ENCODE measurements at regions not wholly inside any gene's neighbourhood (a gene's known extent, or its start where the extent isn't known, plus 50 kb on each side); places are given as distances from the start of the nearest gene placed in this dataset.

DNA sequence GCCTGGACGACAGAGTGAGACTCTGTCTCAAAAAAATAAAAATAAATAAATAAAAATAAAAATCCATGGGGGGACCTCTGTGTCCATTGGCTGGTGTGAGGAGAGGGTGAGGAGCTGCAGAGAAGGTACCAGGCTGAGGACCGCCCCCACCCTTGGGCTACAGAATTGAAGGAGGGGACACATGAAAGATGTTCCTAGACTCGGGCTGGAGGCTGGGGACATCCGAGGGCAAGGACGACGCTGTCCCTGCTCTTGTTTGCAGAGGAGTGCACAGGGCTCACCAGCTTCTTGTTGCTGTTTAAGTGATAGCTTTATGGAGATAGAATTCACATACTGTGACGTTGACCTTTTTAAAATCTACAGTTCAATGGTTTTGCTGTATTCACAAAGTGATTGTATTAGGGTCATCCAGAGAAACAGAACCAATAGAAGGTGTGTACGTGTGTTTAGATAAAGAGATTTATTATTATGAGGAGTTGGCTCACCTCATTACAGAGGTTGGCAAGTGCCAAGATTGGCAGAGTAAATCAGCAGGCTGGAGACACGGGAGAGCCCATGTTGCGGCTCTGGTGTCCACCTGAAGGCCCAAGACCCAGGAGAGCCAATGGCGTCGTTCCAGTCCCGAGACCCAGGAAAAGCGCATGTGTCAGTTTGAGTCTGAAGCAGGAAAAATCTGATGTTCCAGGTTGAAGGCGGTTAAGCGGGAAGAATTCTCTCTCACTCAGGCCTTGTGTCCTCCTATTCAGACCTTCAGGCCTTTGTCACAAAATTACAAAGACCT lies 320.7 kb downstream of the SEC14L1 start:
- Mint-ChIP-seq H3K4me1 (peaks cover 67% of the 10 kb centered on the region), H3K36me3 (ENCODE audit: low read depth) (peaks cover 5% of the 10 kb centered on the region), H3K4me3 (peak overlapping the region; percentile 76)

DNA sequence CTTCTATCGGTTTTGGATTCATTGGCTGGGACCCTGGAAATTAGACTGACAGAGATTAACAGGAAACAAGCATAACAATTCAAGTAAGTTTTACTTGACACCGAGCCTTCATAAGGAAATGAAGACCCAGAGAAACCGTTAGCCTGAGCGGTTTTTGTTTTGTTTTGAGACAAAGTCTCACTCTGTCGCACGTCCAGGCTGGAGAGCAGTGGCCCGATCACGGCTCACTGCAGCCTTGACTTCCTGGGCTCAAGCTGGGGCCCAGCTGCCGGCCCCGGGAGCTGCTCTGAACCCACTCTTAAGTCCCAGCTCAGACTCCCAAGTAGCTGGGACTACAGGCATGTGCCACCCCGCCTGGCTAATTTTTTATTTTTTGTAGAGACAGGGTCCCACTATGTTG lies 321.3 kb downstream of the SEC14L1 start:
- Mint-ChIP-seq H3K27ac (ENCODE audit: unreplicated experiment) (peak overlapping the region; percentile 92), H3K4me3 (peak overlapping the region; percentile 76), H3K4me1 (peaks cover 74% of the 10 kb centered on the region), H3K27me3 (ENCODE audit: low read depth) (peaks cover 4% of the 10 kb centered on the region), H3K9me3 (no peaks in the 10 kb centered on the region), H3K36me3 (ENCODE audit: low read depth) (peaks cover 5% of the 10 kb centered on the region)
- TF ChIP-seq, protein P1, sequence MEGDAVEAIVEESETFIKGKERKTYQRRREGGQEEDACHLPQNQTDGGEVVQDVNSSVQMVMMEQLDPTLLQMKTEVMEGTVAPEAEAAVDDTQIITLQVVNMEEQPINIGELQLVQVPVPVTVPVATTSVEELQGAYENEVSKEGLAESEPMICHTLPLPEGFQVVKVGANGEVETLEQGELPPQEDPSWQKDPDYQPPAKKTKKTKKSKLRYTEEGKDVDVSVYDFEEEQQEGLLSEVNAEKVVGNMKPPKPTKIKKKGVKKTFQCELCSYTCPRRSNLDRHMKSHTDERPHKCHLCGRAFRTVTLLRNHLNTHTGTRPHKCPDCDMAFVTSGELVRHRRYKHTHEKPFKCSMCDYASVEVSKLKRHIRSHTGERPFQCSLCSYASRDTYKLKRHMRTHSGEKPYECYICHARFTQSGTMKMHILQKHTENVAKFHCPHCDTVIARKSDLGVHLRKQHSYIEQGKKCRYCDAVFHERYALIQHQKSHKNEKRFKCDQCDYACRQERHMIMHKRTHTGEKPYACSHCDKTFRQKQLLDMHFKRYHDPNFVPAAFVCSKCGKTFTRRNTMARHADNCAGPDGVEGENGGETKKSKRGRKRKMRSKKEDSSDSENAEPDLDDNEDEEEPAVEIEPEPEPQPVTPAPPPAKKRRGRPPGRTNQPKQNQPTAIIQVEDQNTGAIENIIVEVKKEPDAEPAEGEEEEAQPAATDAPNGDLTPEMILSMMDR (conservative IDR thresholded peaks at IDR 0.05), result no peak
- DNase-seq (ENCODE audit: low read depth, low spot score), result no peak

More for the DNA sequence above, 320.7 kb downstream of the SEC14L1 start:
- H3K27ac Mint-ChIP-seq (ENCODE audit: unreplicated experiment), result peak overlapping the region; percentile 92
- H3K9me3 Mint-ChIP-seq, result no peaks in the 10 kb centered on the region
- peaks cover 4% of the 10 kb centered on the region for H3K27me3 Mint-ChIP-seq (ENCODE audit: low read depth)
- TF ChIP-seq, protein P1 (conservative IDR thresholded peaks at IDR 0.05), result no peak
- DNase-seq (ENCODE audit: low read depth, low spot score), result no peak

DNA sequence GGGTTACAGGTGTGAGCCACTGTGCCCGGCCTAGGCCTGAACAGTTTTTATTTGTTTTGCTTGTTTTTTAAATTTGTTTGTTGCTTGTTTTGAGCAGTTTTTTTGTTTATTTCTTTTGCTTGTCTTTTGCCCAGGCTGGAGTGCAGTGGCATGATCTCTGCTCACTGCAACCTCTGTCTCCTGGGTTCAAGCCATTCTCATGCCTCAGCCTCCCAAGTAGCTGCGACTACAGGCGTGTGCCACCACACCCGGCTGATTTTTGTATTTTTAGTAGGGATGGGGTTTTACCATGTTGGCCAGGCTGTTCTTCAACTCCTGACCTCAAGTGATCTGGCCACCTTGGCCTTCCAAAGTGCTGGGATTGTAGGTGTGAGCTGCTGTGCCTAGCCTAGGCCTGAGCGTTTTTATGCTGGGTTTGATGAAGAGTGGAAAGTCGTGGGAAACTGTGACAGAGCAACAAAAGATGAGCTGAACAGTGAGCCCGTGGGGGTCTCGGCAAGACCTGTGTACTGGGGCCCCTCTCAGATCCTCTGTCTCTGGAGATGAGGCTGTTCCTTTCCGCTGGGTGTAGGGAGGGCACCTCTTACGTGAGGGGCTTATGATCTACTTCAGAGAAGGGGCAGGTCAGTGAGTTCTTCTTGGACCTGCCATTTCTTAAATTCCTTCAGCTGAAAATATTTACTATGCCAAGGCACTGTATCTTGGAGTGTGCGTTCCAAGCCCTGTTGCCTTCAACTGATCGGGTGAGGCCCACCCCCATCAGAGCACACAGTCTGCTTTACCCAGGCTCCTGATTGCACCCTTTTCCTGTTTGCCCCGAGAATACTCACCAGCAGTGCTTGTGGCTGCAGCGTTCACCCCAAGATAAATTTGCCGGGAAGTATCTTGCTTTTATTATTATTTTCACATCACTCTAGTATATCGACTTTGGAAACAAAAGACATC lies 322.1 kb downstream of the SEC14L1 start:
- Mint-ChIP-seq H3K4me1 (peaks cover 79% of the 10 kb centered on the region), H3K9me3 (no peaks in the 10 kb centered on the region), H3K4me3 (peak overlapping the region; percentile 78), H3K27me3 (ENCODE audit: low read depth) (peaks cover 4% of the 10 kb centered on the region), H3K36me3 (ENCODE audit: low read depth) (peaks cover 5% of the 10 kb centered on the region), H3K27ac (ENCODE audit: unreplicated experiment) (peak overlapping the region; percentile 62)
- TF ChIP-seq, protein P1 (conservative IDR thresholded peaks at IDR 0.05), result no peak
- no peak for DNase-seq (ENCODE audit: low read depth, low spot score)

DNA sequence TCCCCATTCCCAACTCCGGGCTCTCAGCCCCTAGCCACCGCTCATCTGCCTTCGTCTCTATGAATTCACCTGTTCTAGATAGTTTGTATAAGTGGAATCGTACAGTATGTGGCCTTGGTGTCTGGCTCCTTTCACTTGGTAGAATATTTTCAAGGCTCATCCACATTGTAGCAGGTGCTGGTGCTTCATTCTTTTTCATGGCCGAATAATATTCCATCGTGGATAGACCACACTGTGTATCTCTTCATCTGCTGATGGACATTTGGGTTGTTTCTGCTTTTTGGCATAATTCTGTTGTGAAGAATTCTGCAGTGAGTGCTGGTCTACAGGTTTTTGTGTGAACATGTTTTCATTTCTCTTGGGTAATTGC lies 324.2 kb downstream of the SEC14L1 start:
- Mint-ChIP-seq H3K4me1 (peaks cover 78% of the 10 kb centered on the region), H3K27me3 (ENCODE audit: low read depth) (peaks cover 4% of the 10 kb centered on the region), H3K36me3 (ENCODE audit: low read depth) (peaks cover 16% of the 10 kb centered on the region), H3K9me3 (no peaks in the 10 kb centered on the region), H3K27ac (ENCODE audit: unreplicated experiment) (peak overlapping the region; percentile 98), H3K4me3 (peak overlapping the region; percentile 96)
- TF ChIP-seq, protein P1 (conservative IDR thresholded peaks at IDR 0.05), result no peak
- DNase-seq (ENCODE audit: low read depth, low spot score), result no peak

DNA sequence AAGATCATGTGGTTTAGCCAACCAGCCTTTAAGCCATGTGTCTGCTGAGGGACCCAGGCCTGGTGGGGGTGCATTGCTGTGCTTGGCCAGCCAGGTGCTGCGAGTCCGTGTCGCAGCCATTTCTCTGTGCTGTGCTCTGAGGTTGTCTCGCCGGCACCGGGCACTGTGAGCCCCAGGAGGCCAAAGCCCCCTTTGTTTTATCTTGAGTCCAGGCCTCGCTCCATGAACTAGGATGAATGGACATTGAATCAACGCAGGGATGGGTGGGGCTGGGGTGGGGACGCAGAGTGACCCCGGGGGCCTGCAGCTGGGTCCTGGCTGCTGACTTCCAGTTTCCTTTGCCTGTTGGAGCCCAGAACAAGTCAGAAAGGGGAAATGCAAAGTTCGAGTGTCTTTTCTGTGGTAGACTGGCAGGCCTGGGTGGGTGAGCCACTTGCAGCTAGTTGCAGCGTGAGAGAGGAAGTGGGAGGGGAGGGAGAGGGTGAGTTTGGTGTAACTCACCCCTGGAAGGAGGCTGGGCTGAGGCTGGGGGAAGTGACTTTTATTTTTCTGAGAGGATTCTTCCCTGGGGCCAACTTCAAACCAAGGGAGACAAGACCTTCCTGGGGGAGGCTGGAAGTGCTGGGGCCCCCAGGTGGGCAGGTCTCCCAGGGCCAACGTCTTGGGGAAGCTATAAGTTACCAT lies 324.7 kb downstream of the SEC14L1 start:
- Mint-ChIP-seq H3K4me1 (peaks cover 80% of the 10 kb centered on the region), H3K4me3 (peak overlapping the region; percentile 96), H3K27ac (ENCODE audit: unreplicated experiment) (peak overlapping the region; percentile 98), H3K9me3 (no peaks in the 10 kb centered on the region), H3K27me3 (ENCODE audit: low read depth) (peaks cover 2% of the 10 kb centered on the region), H3K36me3 (ENCODE audit: low read depth) (peaks cover 21% of the 10 kb centered on the region)
- no peak for DNase-seq (ENCODE audit: low read depth, low spot score)
- TF ChIP-seq, protein P1 (conservative IDR thresholded peaks at IDR 0.05), result no peak

All from neural crest cell (in vitro differentiated cells).